ENCODE measurements at regions not wholly inside any gene's neighbourhood (a gene's known extent, or its start where the extent isn't known, plus 50 kb on each side); places are given as distances from the start of the nearest gene placed in this dataset.
"Not testable (repeated sequence)": the region's sequence is repeated elsewhere in the genome, so short reads cannot be mapped to it uniquely, and the experiment has no call there.

DNA sequence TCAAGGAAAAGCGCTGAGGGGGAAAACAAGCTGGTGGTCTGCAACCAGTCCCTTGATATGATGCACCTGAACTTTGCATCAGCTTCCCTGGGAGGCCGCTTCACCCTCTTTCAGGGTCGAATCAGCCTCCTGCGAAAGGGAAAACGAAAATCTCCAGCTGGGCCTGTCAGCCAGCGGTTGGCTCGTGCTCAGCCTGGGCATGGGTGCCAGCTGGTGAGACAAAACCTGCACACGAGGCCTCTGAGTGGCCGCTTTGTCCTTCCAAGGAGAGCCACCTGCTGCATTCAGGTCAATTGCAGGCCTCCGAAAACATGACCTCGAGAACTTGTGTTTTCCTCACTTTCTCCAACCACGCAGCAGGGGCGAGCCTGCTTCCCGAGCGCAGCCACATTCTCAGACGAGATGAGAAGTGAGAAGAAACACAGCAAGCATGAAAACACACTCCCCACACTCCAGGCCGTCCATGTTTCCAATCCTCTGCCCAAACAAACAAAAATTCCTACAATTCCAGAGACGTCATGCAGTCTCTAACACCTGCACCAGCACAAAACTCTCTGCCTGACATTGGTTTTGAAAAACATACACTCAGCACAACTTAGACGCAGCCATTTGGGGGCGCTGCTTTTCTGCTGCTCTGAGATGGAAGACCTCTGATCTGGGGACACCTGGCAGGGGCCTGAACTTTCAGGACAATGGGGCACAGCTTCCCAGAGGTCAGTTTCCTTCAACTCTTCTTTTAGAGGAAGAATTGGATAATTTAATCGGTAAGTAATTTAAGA lies 77.1 kb downstream of the DHCR7 start:
- no peak overlapping the region for H3K4me3 ChIP-seq (ENCODE audit: low read length)
- Mint-ChIP-seq H3K27ac (no peak overlapping the region), H3K4me3 (no peak overlapping the region), H3K4me1 (no peaks in the 10 kb centered on the region), H3K36me3 (no peaks in the 10 kb centered on the region), H3K9me3 (peaks cover 1 to 12% (median 5%) of the 10 kb centered on the region in 11 donors), H3K27me3 (peaks cover 0 to 17% (median 11%) of the 10 kb centered on the region in 5 donors)
- intact Hi-C loops (cut with micrococcal nuclease) = no loop called here
- no peak overlapping the region for H3K27ac ChIP-seq (ENCODE audit: low read depth, low read length)
- ChIA-PET POLR2A (no interaction called here), CTCF (no interaction called here)
- H3K27me3 ChIP-seq (ENCODE audit: control insufficient read depth in 2 of 2, insufficient read depth in 2 of 2, low read length in 2 of 2) = no peaks in the 10 kb centered on the region
- DNase-seq = no peak
- no peaks in the 10 kb centered on the region for H3K4me1 ChIP-seq (ENCODE audit: control insufficient read depth in 2 of 2, insufficient read depth in 2 of 2, low read length in 2 of 2)
- no peaks in the 10 kb centered on the region for H3K36me3 ChIP-seq (ENCODE audit: control insufficient read depth in 2 of 3, insufficient read depth in 3 of 3, low read length in 3 of 3)
- no peak for ATAC-seq
- H3K9me3 ChIP-seq (ENCODE audit: control insufficient read depth in 2 of 3, low read length in 3 of 3) = no peaks in the 10 kb centered on the region

DNA sequence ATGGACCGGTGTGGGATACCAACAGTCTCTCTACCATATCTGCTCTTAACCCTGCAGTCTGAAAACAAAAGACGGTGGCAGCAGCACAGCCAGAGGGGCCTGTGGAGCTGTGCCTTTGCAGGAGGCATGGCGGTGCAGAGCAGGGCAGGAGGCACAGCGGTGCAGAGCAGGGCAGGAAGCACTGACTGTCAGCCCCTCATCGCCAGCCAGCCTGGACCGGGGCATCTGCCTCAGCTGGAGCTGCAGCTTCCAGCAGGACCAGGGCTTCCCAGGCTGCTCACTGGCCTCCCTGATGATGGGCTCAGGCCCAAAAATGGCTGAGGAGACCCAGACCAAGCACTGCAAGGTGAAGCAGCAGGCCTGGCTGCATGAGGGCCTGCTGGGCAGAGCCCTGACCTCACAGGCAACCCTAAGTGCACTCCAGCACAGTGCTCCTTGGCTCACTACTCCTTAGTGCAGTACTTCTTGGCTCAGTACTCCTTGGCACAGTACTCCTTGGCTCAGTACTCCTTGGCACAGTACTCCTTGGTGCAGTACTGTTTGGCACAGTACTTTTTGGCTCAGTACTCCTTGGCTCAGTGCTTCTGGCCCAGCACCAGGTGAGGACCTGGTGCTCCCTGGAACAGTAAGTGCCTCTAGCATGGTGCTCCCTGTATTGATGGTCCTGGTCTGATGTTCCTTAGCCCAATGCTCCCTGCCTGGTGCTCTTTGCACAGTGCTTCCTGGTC lies 78.0 kb downstream of the DHCR7 start:
- CTCF ChIA-PET = no interaction called here
- Histone ChIP-seq H3K9me3 (ENCODE audit: control insufficient read depth in 2 of 3, low read length in 3 of 3) (no peaks in the 10 kb centered on the region), H3K4me3 (ENCODE audit: low read length) (no peak overlapping the region), H3K4me1 (ENCODE audit: control insufficient read depth in 2 of 2, insufficient read depth in 2 of 2, low read length in 2 of 2) (no peaks in the 10 kb centered on the region), H3K27me3 (ENCODE audit: control insufficient read depth in 2 of 2, insufficient read depth in 2 of 2, low read length in 2 of 2) (no peaks in the 10 kb centered on the region), H3K27ac (ENCODE audit: low read depth, low read length) (no peak overlapping the region), H3K36me3 (ENCODE audit: control insufficient read depth in 2 of 3, insufficient read depth in 3 of 3, low read length in 3 of 3) (no peaks in the 10 kb centered on the region)
- H3K4me3 Mint-ChIP-seq = no peak overlapping the region
- peaks cover 0 to 7% (median 3%) of the 10 kb centered on the region in 11 donors for H3K9me3 Mint-ChIP-seq
- H3K36me3 Mint-ChIP-seq = no peaks in the 10 kb centered on the region
- no peaks in the 10 kb centered on the region for H3K4me1 Mint-ChIP-seq
- ATAC-seq (no peak), DNase-seq (no peak)
- POLR2A ChIA-PET = no interaction called here
- peaks cover 0 to 14% (median 6%) of the 10 kb centered on the region in 5 donors for H3K27me3 Mint-ChIP-seq
- no peak overlapping the region for H3K27ac Mint-ChIP-seq
- intact Hi-C loops (cut with micrococcal nuclease) = no loop called here

DNA sequence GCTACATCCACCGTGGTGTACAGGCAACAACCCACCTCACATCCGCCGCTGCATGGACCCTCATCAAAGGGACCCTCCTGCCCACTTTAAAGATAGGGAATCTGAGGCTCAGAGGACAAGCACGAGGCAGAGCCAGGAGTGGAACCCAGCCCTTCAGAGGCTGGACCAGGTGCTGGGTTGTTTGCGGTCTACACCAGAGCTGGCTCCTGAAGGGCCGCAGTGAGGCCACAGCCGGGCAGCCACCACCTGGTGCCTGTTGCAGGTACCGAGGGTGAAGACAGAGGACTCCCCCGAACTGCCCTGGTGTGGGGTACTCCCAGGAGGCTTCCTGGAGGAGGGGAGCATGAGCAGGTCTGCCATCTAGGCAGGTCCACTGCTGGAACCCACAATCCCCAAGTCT lies 78.8 kb downstream of the DHCR7 start:
- no peak overlapping the region for H3K4me3 ChIP-seq (ENCODE audit: low read length)
- H3K27me3 Mint-ChIP-seq = peaks cover 0 to 9% (median 0%) of the 10 kb centered on the region in 5 donors

DNA sequence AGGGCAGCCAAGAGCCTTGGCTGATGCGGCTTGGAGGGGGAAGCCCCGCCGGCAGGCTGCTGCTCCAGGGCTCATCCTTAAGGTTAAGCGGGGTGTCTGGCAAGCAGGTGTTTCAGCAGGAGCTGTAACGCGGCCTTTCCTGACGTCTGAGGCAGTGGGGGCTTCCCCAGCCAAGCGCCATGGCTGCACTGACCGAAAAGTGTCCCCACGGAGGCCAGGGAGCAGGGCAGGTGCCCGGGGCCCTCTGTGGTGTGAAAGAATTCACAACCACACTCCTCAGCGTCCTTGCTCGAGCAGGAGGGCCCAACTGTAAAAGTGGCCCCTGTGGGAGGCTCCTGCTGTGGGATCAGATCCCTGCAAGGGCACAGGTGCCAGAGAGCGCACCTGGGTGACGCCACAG lies 79.2 kb downstream of the DHCR7 start:
- Mint-ChIP-seq H3K27me3 (peaks cover 0 to 9% (median 0%) of the 10 kb centered on the region in 5 donors), H3K27ac (no peak overlapping the region), H3K36me3 (no peaks in the 10 kb centered on the region), H3K4me3 (no peak overlapping the region), H3K9me3 (peaks cover 0 to 3% (median 0%) of the 10 kb centered on the region in 11 donors), H3K4me1 (no peaks in the 10 kb centered on the region)
- Histone ChIP-seq H3K27ac (ENCODE audit: low read depth, low read length) (no peak overlapping the region), H3K27me3 (ENCODE audit: control insufficient read depth in 2 of 2, insufficient read depth in 2 of 2, low read length in 2 of 2) (no peaks in the 10 kb centered on the region), H3K9me3 (ENCODE audit: control insufficient read depth in 2 of 3, low read length in 3 of 3) (no peaks in the 10 kb centered on the region), H3K36me3 (ENCODE audit: control insufficient read depth in 2 of 3, insufficient read depth in 3 of 3, low read length in 3 of 3) (no peaks in the 10 kb centered on the region), H3K4me3 (ENCODE audit: low read length) (no peak overlapping the region), H3K4me1 (ENCODE audit: control insufficient read depth in 2 of 2, insufficient read depth in 2 of 2, low read length in 2 of 2) (no peaks in the 10 kb centered on the region)
- POLR2A ChIA-PET = no interaction called here
- CTCF ChIA-PET = no interaction called here
- intact Hi-C loops (cut with micrococcal nuclease) = no loop called here
- no peak for DNase-seq
- ATAC-seq = no peak

More for the DNA sequence above, 78.8 kb downstream of the DHCR7 start:
- H3K4me3 Mint-ChIP-seq = no peak overlapping the region
- H3K4me1 ChIP-seq (ENCODE audit: control insufficient read depth in 2 of 2, insufficient read depth in 2 of 2, low read length in 2 of 2) = no peaks in the 10 kb centered on the region
- H3K36me3 ChIP-seq (ENCODE audit: control insufficient read depth in 2 of 3, insufficient read depth in 3 of 3, low read length in 3 of 3) = no peaks in the 10 kb centered on the region
- H3K27ac Mint-ChIP-seq = no peak overlapping the region
- H3K27me3 ChIP-seq (ENCODE audit: control insufficient read depth in 2 of 2, insufficient read depth in 2 of 2, low read length in 2 of 2) = no peaks in the 10 kb centered on the region
- H3K9me3 ChIP-seq (ENCODE audit: control insufficient read depth in 2 of 3, low read length in 3 of 3) = no peaks in the 10 kb centered on the region
- H3K9me3 Mint-ChIP-seq = peaks cover 0 to 3% (median 0%) of the 10 kb centered on the region in 11 donors
- no peak overlapping the region for H3K27ac ChIP-seq (ENCODE audit: low read depth, low read length)
- intact Hi-C loops (cut with micrococcal nuclease) = no loop called here
- DNase-seq (no peak), ATAC-seq (no peak)
- H3K4me1 Mint-ChIP-seq = no peaks in the 10 kb centered on the region
- POLR2A ChIA-PET = no interaction called here
- H3K36me3 Mint-ChIP-seq = no peaks in the 10 kb centered on the region
- CTCF ChIA-PET = no interaction called here

DNA sequence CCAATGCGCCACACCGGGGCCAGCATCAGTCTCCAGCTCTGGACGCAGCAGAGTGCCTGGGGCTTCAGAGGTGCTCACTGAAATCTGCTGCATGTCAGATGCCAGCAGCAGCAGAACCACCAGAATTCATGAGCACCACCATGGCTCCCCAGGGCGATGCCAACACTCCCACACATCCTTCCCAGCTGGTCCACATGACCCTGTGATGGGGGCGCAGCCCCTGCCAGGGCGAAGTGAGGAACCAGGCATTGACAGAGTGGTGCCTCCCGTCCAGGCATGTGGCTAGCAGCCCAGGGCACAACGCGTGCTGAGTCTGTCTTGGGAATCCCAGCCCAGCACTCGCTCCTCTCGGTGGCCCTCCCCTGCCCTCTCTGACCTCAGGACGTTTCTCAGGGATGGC lies 80.4 kb downstream of the DHCR7 start:
- H3K27ac ChIP-seq (ENCODE audit: low read depth, low read length) = no peak overlapping the region
- H3K9me3 ChIP-seq (ENCODE audit: control insufficient read depth in 2 of 3, low read length in 3 of 3) = no peaks in the 10 kb centered on the region
- Mint-ChIP-seq H3K9me3 (peaks cover 0 to 3% (median 0%) of the 10 kb centered on the region in 11 donors), H3K36me3 (no peaks in the 10 kb centered on the region), H3K27me3 (peaks cover 0 to 9% (median 0%) of the 10 kb centered on the region in 5 donors), H3K27ac (no peak overlapping the region), H3K4me3 (no peak overlapping the region), H3K4me1 (no peaks in the 10 kb centered on the region)
- no peaks in the 10 kb centered on the region for H3K36me3 ChIP-seq (ENCODE audit: control insufficient read depth in 2 of 3, insufficient read depth in 3 of 3, low read length in 3 of 3)
- no peaks in the 10 kb centered on the region for H3K4me1 ChIP-seq (ENCODE audit: control insufficient read depth in 2 of 2, insufficient read depth in 2 of 2, low read length in 2 of 2)
- CTCF ChIA-PET = no interaction called here
- intact Hi-C loops (cut with micrococcal nuclease) = no loop called here
- no peaks in the 10 kb centered on the region for H3K27me3 ChIP-seq (ENCODE audit: control insufficient read depth in 2 of 2, insufficient read depth in 2 of 2, low read length in 2 of 2)
- DNase-seq (no peak), ATAC-seq (no peak)
- H3K4me3 ChIP-seq (ENCODE audit: low read length) = no peak overlapping the region
- POLR2A ChIA-PET = no interaction called here

DNA sequence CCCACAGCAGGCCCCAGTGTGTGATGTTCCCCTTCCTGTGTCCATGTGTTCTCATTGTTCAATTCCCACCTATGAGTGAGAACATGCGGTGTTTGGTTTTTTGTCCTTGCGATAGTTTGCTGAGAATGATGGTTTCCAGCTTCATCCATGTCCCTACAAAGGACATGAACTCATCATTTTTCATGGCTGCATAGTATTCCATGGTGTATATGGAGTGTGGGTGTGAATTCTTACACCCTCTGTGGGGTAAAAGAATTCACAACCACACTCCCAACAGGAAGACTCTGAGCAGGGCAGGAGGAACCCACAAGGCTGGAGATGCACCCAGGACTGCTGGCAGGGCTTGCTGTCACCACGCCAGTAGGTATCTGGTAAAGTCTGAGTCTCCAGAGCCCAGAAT lies 80.9 kb downstream of the DHCR7 start:
- H3K4me1 Mint-ChIP-seq; ATAC-seq; CTCF ChIA-PET; H3K27me3 ChIP-seq (ENCODE audit: control insufficient read depth in 2 of 2, insufficient read depth in 2 of 2, low read length in 2 of 2); H3K27me3 Mint-ChIP-seq; intact Hi-C loops (cut with micrococcal nuclease); H3K36me3 Mint-ChIP-seq; H3K9me3 ChIP-seq (ENCODE audit: control insufficient read depth in 2 of 3, low read length in 3 of 3); H3K9me3 Mint-ChIP-seq; H3K36me3 ChIP-seq (ENCODE audit: control insufficient read depth in 2 of 3, insufficient read depth in 3 of 3, low read length in 3 of 3); H3K4me3 ChIP-seq (ENCODE audit: low read length); H3K4me1 ChIP-seq (ENCODE audit: control insufficient read depth in 2 of 2, insufficient read depth in 2 of 2, low read length in 2 of 2); H3K27ac Mint-ChIP-seq; POLR2A ChIA-PET; H3K4me3 Mint-ChIP-seq; DNase-seq; H3K27ac ChIP-seq (ENCODE audit: low read depth, low read length): not testable (repeated sequence)

DNA sequence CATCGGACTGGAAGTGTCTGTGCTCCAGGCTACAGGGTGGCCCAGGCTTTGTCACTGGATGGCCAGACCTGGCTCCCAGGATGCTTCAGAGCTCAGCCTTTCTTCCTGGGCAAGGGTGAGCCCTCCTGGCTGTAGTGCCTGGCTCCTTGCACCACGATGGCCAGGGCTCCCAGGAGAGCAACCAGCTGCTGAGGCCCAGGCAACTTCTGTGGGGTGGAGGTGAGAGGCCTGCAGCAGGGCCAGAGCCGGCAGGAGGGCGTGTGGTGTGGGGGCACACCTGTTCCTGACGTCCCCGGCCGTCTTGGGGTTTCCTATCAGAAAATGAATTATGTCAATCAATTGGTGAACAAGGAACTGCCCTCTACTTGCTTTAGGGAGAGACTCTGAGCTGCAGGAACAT lies 82.1 kb downstream of the DHCR7 start:
- intact Hi-C loops (cut with micrococcal nuclease) = no loop called here
- no peak overlapping the region for H3K4me3 Mint-ChIP-seq
- no peak for ATAC-seq

More for the DNA sequence above, 82.1 kb downstream of the DHCR7 start:
- ChIA-PET POLR2A (no interaction called here), CTCF (no interaction called here)
- peaks cover 0 to 10% (median 0%) of the 10 kb centered on the region in 3 experiments for H3K9me3 ChIP-seq (ENCODE audit: control insufficient read depth in 2 of 3, low read length in 3 of 3)
- peaks cover 0 to 3% (median 0%) of the 10 kb centered on the region in 11 donors for H3K9me3 Mint-ChIP-seq
- no peak for DNase-seq
- H3K36me3 Mint-ChIP-seq = no peaks in the 10 kb centered on the region
- no peak overlapping the region for H3K27ac Mint-ChIP-seq
- no peaks in the 10 kb centered on the region for H3K27me3 ChIP-seq (ENCODE audit: control insufficient read depth in 2 of 2, insufficient read depth in 2 of 2, low read length in 2 of 2)
- H3K4me3 ChIP-seq (ENCODE audit: low read length) = no peak overlapping the region
- no peaks in the 10 kb centered on the region for H3K4me1 Mint-ChIP-seq
- no peaks in the 10 kb centered on the region for H3K4me1 ChIP-seq (ENCODE audit: control insufficient read depth in 2 of 2, insufficient read depth in 2 of 2, low read length in 2 of 2)
- H3K27ac ChIP-seq (ENCODE audit: low read depth, low read length) = no peak overlapping the region
- peaks cover 0 to 9% (median 0%) of the 10 kb centered on the region in 5 donors for H3K27me3 Mint-ChIP-seq
- no peaks in the 10 kb centered on the region for H3K36me3 ChIP-seq (ENCODE audit: control insufficient read depth in 2 of 3, insufficient read depth in 3 of 3, low read length in 3 of 3)

All from naive thymus-derived CD4-positive, alpha-beta T cell (primary cell).